ENCODE measurements at regions not wholly inside any gene's neighbourhood (a gene's known extent, or its start where the extent isn't known, plus 50 kb on each side); places are given as distances from the start of the nearest gene placed in this dataset.

- Mint-ChIP-seq H3K27ac (0 out of 7 replicates have a peak overlapping the region, but pooled peaks of 1 of the 3 experiments have one; percentile 10), H3K4me3 (no peak overlapping the region), H3K27me3 (ENCODE audit: low read depth) (no peaks in the 10 kb centered on the region), H3K36me3 (ENCODE audit: insufficient read depth in 1 of 3, low read depth in 3 of 3) (peaks cover 0 to 7% (median 0%) of the 10 kb centered on the region in 3 experiments; a peak in 2 of 7 replicates), H3K9me3 (peaks cover 6 to 7% of the 10 kb centered on the region in 2 experiments), H3K4me1 (peaks cover 2 to 3% of the 10 kb centered on the region in 2 experiments; a peak in 2 of 4 replicates)
- Histone ChIP-seq H2BK12ac (ENCODE audit: insufficient read length, low read depth, low read length) (no peak overlapping the region), H3K79me1 (ENCODE audit: insufficient read depth, low read depth, low read length, poor library complexity, severe bottlenecking) (no peaks in the 10 kb centered on the region), H3K18ac (ENCODE audit: insufficient read length, low read depth, low read length) (no peak overlapping the region), H3K27me3 (ENCODE audit: insufficient read depth, low read length) (no peaks in the 10 kb centered on the region), H2AFZ (ENCODE audit: low read length) (no peak overlapping the region), H2BK20ac (ENCODE audit: low read depth, low read length, poor library complexity, severe bottlenecking) (no peak overlapping the region), H2BK120ac (ENCODE audit: low read depth, low read length, poor library complexity, severe bottlenecking) (no peak overlapping the region), H3K14ac (ENCODE audit: insufficient read depth, low read length) (no peak overlapping the region), H4K8ac (replicated peaks; ENCODE audit: insufficient read length, low read depth, low read length) (no peak overlapping the region), H3K4me1 (ENCODE audit: insufficient read depth, low read length) (no peaks in the 10 kb centered on the region), H3K56ac (ENCODE audit: insufficient read length, low read depth, low read length) (no peak overlapping the region), H3K79me2 (ENCODE audit: insufficient read depth, low read length) (no peaks in the 10 kb centered on the region), H3K9me3 (ENCODE audit: control insufficient read depth, low read depth, low read length) (no peaks in the 10 kb centered on the region), H4K20me1 (ENCODE audit: control insufficient read depth, insufficient read depth, insufficient read length) (no peaks in the 10 kb centered on the region), H3K4ac (ENCODE audit: low read depth, low read length) (no peak overlapping the region), H2AK5ac (ENCODE audit: insufficient read length, low read length) (no peak overlapping the region), H3K9ac (ENCODE audit: extremely low read depth, insufficient read length, low read length) (no peak overlapping the region), H2BK5ac (ENCODE audit: insufficient read length, low read length) (no peak overlapping the region), H2BK15ac (ENCODE audit: low read depth, low read length) (no peak overlapping the region), H4K91ac (ENCODE audit: insufficient read length, low read depth, low read length) (no peak overlapping the region), H3K23ac (ENCODE audit: insufficient read length, low read depth, low read length) (no peak overlapping the region), H4K5ac (ENCODE audit: insufficient read length, low read depth, low read length) (no peak overlapping the region), H3K23me2 (ENCODE audit: insufficient read length, low read depth, low read length, poor library complexity, severe bottlenecking) (no peaks in the 10 kb centered on the region), H3K4me2 (ENCODE audit: insufficient read depth, insufficient read length, low read length) (no peak overlapping the region), H3K27ac (ENCODE audit: insufficient read length, low read depth, low read length) (no peak overlapping the region), H3T11ph (ENCODE audit: low read length) (no peak overlapping the region)
- TF ChIP-seq, protein P1, sequence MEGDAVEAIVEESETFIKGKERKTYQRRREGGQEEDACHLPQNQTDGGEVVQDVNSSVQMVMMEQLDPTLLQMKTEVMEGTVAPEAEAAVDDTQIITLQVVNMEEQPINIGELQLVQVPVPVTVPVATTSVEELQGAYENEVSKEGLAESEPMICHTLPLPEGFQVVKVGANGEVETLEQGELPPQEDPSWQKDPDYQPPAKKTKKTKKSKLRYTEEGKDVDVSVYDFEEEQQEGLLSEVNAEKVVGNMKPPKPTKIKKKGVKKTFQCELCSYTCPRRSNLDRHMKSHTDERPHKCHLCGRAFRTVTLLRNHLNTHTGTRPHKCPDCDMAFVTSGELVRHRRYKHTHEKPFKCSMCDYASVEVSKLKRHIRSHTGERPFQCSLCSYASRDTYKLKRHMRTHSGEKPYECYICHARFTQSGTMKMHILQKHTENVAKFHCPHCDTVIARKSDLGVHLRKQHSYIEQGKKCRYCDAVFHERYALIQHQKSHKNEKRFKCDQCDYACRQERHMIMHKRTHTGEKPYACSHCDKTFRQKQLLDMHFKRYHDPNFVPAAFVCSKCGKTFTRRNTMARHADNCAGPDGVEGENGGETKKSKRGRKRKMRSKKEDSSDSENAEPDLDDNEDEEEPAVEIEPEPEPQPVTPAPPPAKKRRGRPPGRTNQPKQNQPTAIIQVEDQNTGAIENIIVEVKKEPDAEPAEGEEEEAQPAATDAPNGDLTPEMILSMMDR (conservative IDR thresholded peaks at IDR 0.05): no peak
- no peak for DNase-seq
- no CpG with 5 or more reads among the region's 5 CpGs for WGBS (ENCODE audit: extremely low coverage, insufficient read length, low lambda C conversion rate)
These were observed 93.5 kb upstream of the TNPO1 start for GRCh38 chr5:72722792-72723452.

All from H9 (cell line).